GM18870 (cell line): ENCODE measurements at regions not wholly inside any gene's neighbourhood (a gene's known extent, or its start where the extent isn't known, plus 50 kb on each side); places are given as distances from the start of the nearest gene placed in this dataset.
"Not testable (repeated sequence)": the region's sequence is repeated elsewhere in the genome, so short reads cannot be mapped to it uniquely, and the experiment has no call there.

ENCODE experiments used
- ATAC-seq: cut with Tn5 transposase; IDR thresholded peaks from one replicate; pipeline ENCODE4 v1.9.1; 2021; ENCODE audit warnings: moderate library complexity; ENCODE audit not compliant: unreplicated experiment

GRCh38 chr6:23533944-23534343, 592.1 kb upstream of the NRSN1 start:
- ATAC-seq, result no peak

- ATAC-seq, result no peak
These were observed 591.7 kb upstream of the NRSN1 start for GRCh38 chr6:23534351-23534750.

- ATAC-seq, result no peak
These were observed 590.9 kb upstream of the NRSN1 start for GRCh38 chr6:23535101-23535500.

- ATAC-seq, result no peak
These were observed 588.2 kb upstream of the NRSN1 start for GRCh38 chr6:23537828-23538227.

GRCh38 chr6:23547851-23548250, 578.2 kb upstream of the NRSN1 start:
- ATAC-seq, result no peak

- ATAC-seq, result not testable (repeated sequence)
These were observed 571.1 kb upstream of the NRSN1 start for GRCh38 chr6:23554953-23555352.

GRCh38 chr6:23559587-23560343, 566.2 kb upstream of the NRSN1 start:
- ATAC-seq, result no peak

- ATAC-seq, result no peak
These were observed 564.3 kb upstream of the NRSN1 start for GRCh38 chr6:23561732-23562131.

GRCh38 chr6:23562554-23562953, 563.5 kb upstream of the NRSN1 start:
- no peak for ATAC-seq

- no peak for ATAC-seq
These were observed 562.7 kb upstream of the NRSN1 start for GRCh38 chr6:23563323-23563722.

GRCh38 chr6:23566418-23566817, 559.6 kb upstream of the NRSN1 start:
- ATAC-seq, result no peak

GRCh38 chr6:23568292-23568691, 557.7 kb upstream of the NRSN1 start:
- ATAC-seq, result no peak

GRCh38 chr6:23584134-23584763, 541.8 kb upstream of the NRSN1 start:
- ATAC-seq, result no peak

GRCh38 chr6:23587582-23587981, 538.4 kb upstream of the NRSN1 start:
- ATAC-seq, result no peak

GRCh38 chr6:23589811-23590210, 536.2 kb upstream of the NRSN1 start:
- no peak for ATAC-seq

GRCh38 chr6:23590498-23591126, 535.4 kb upstream of the NRSN1 start:
- no peak for ATAC-seq

- ATAC-seq, result no peak
These were observed 534.3 kb upstream of the NRSN1 start for GRCh38 chr6:23591761-23592160.

GRCh38 chr6:23600118-23600517, 525.9 kb upstream of the NRSN1 start:
- no peak for ATAC-seq

GRCh38 chr6:23601811-23602345, 524.1 kb upstream of the NRSN1 start:
- ATAC-seq, result no peak

GRCh38 chr6:23608931-23609435, 517.0 kb upstream of the NRSN1 start:
- ATAC-seq, result no peak

- no peak for ATAC-seq
These were observed 514.1 kb upstream of the NRSN1 start for GRCh38 chr6:23611776-23612381.
